Stimulated activated CD4-positive, alpha-beta T cell treated with anti-CD3 and anti-CD28 coated beads, Interleukin-1b, Interleukin-23, amount 100 ng/mL, for 1 hour (primary cell): ENCODE measurements at regions not wholly inside any gene's neighbourhood (a gene's known extent, or its start where the extent isn't known, plus 50 kb on each side); places are given as distances from the start of the nearest gene placed in this dataset.
"Not testable (repeated sequence)": the region's sequence is repeated elsewhere in the genome, so short reads cannot be mapped to it uniquely, and the experiment has no call there.

ENCODE experiments used
- DNase-seq, 2 donors: peaks; one replicate each; pipeline ENCODE4 v3.0.0-alpha.2; 2020; ENCODE audit warnings: low read depth in 2 of 2

- no peak for DNase-seq
These were observed 112.7 kb downstream of the TANC2 start for GRCh38 chr17:63078707-63079106.

GRCh38 chr17:63082273-63082861, 116.3 kb downstream of the TANC2 start:
- DNase-seq: no peak

- no peak for DNase-seq
These were observed 116.9 kb downstream of the TANC2 start for GRCh38 chr17:63082952-63083351.

GRCh38 chr17:63086483-63087185, 120.6 kb downstream of the TANC2 start:
- no peak for DNase-seq

GRCh38 chr17:63090358-63091114, 124.5 kb downstream of the TANC2 start:
- not testable (repeated sequence) for DNase-seq

- DNase-seq: not testable (repeated sequence)
These were observed 125.9 kb downstream of the TANC2 start for GRCh38 chr17:63091909-63092308.

GRCh38 chr17:63094631-63095030, 128.6 kb downstream of the TANC2 start:
- DNase-seq: no peak

- DNase-seq: no peak
These were observed 129.4 kb downstream of the TANC2 start for GRCh38 chr17:63095459-63095858.

GRCh38 chr17:63095879-63096278, 129.8 kb downstream of the TANC2 start:
- no peak for DNase-seq

GRCh38 chr17:63096426-63096825, 130.4 kb downstream of the TANC2 start:
- no peak for DNase-seq

- no peak for DNase-seq
These were observed 133.4 kb downstream of the TANC2 start for GRCh38 chr17:63099425-63099824.

- DNase-seq: no peak
These were observed 136.0 kb downstream of the TANC2 start for GRCh38 chr17:63102034-63102433.

- DNase-seq: no peak
These were observed 140.0 kb downstream of the TANC2 start for GRCh38 chr17:63106050-63106449.

GRCh38 chr17:63109661-63110060, 143.6 kb downstream of the TANC2 start:
- DNase-seq: no peak

GRCh38 chr17:63113167-63113566, 147.1 kb downstream of the TANC2 start:
- DNase-seq: no peak

- no peak for DNase-seq
These were observed 150.2 kb downstream of the TANC2 start for GRCh38 chr17:63116228-63116627.

- no peak for DNase-seq
These were observed 151.2 kb downstream of the TANC2 start for GRCh38 chr17:63116967-63117830.

- no peak for DNase-seq
These were observed 154.4 kb downstream of the TANC2 start for GRCh38 chr17:63120406-63120805.

GRCh38 chr17:63124536-63124935, 158.5 kb downstream of the TANC2 start:
- no peak for DNase-seq

GRCh38 chr17:63124958-63125357, 158.9 kb downstream of the TANC2 start:
- DNase-seq: no peak

- DNase-seq: no peak
These were observed 160.0 kb downstream of the TANC2 start for GRCh38 chr17:63125987-63126386.

- DNase-seq: no peak
These were observed 160.6 kb downstream of the TANC2 start for GRCh38 chr17:63126607-63127006.
